ENCODE measurements at regions not wholly inside any gene's neighbourhood (a gene's known extent, or its start where the extent isn't known, plus 50 kb on each side); places are given as distances from the start of the nearest gene placed in this dataset.
A peak's percentile ranks its signal among the peaks of the same experiment; 100 is the strongest.

DNA sequence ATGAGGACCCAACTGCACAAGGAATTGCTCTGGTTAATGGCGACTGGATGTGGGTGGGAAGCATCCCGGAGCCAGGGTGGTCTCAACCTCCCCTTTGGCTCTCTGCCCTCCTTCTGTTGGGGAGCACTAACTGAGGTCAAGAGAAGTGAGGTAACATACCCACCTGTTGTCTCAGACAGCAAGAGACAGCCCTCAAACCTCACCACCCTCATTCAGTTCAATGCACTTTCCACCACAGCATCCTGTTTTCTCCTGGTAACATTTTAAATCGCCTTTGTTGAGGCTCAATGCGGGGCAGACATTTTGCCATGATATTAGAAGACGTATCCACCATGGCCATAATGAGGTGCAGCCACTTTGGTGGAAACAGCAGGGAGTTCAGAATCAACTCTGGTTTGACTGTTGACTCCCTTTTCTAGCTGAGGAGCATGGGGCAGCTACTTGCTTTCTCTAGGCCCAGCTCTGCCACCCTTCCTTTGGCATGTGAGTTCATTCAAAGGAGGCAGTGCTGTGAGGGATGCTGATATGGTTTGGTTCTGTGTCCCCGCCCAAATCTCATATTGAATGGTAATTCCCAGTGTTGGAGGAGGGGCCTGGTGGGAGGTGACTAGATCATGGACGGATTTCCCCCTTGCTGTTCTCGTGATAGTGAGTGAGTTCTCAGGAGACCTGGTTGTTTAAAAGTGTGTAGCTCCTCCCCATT, 338.6 kb downstream of the PCNX1 start:
- TF ChIP-seq, protein P1, sequence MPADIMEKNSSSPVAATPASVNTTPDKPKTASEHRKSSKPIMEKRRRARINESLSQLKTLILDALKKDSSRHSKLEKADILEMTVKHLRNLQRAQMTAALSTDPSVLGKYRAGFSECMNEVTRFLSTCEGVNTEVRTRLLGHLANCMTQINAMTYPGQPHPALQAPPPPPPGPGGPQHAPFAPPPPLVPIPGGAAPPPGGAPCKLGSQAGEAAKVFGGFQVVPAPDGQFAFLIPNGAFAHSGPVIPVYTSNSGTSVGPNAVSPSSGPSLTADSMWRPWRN (IDR thresholded peaks at IDR 0.05; ENCODE audit: low read depth), result no peak
- peak; percentile 15; the same call in 1 of the 2 replicates for TF ChIP-seq CHD2 (IDR thresholded peaks at IDR 0.05; ENCODE audit: low read depth, low read length)
- no peak overlapping the region for H3K9ac ChIP-seq (ENCODE audit: insufficient read depth in 1 of 2, low read depth in 2 of 2, low read length in 2 of 2)
- BruUV-seq (replicated peaks), result no TSS peak
- POLR2A ChIA-PET, result no interaction called here
- H3K4me1 ChIP-seq (replicated peaks in 1 of 2; ENCODE audit: control insufficient read depth in 2 of 2, insufficient read depth in 2 of 2, low read length in 2 of 2), result no peaks in the 10 kb centered on the region
- no peak for DNase-seq (ENCODE audit: extremely low read depth in 1 of 4, low spot score in 3 of 4)
- no peak overlapping the region for H3K4me3 ChIP-seq
- no peak for FAIRE-seq
- intact Hi-C loops (cut with micrococcal nuclease), result no loop called here
- no peak for ATAC-seq
- no peak overlapping the region for H2AFZ ChIP-seq (ENCODE audit: low read depth, low read length)
- no peaks in the 10 kb centered on the region for H3K9me3 ChIP-seq (replicated peaks; ENCODE audit: control insufficient read depth, insufficient read depth, low read depth, low read length)
- no peaks in the 10 kb centered on the region for H3K9me1 ChIP-seq (ENCODE audit: control insufficient read depth, insufficient read depth, low read length)
- no peak overlapping the region for H3K27ac ChIP-seq (ENCODE audit: extremely low read depth, low read depth, low read length)
- CTCF ChIA-PET (ENCODE audit: low intra/inter-chr PET ratio), result no interaction called here
- H3K27me3 ChIP-seq (ENCODE audit: control insufficient read depth in 2 of 2, insufficient read depth in 2 of 2, low read length in 2 of 2), result no peaks in the 10 kb centered on the region
- H3K36me3 ChIP-seq (ENCODE audit: control insufficient read depth, insufficient read depth, low read length), result no peaks in the 10 kb centered on the region
- H3K4me2 ChIP-seq (ENCODE audit: insufficient read depth, low read length), result no peak overlapping the region
- in situ Hi-C loops (cut with MboI), result no loop called here
- no peaks in the 10 kb centered on the region for H3K79me2 ChIP-seq (ENCODE audit: control insufficient read depth, insufficient read depth, low read length)
- 14% methylated on average over 8 of the region's 8 CpGs for WGBS (ENCODE audit: insufficient coverage, low coverage, missing lambda C conversion rate)
- H4K20me1 ChIP-seq (replicated peaks; ENCODE audit: control insufficient read depth, insufficient read depth, low read length), result no peaks in the 10 kb centered on the region

DNA sequence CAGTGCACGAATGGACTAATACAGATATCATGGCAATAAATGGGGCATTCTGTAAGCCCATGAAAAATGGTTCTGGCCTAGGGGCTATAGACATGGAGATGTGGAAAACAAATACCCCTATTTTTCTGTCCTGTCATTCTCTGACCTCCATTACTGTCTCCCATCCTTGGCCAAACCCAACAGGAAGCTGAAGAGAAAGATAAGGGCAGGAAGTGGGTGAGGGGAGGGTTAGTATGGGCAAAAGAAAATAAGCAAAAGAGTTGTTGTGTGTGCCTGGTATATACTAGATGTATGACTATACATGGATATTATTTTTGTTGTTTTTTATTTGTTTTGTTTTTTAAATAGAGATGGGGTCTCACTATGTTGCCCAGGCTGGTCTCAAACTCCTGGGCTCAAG, 339.3 kb downstream of the PCNX1 start:
- no peak overlapping the region for H3K4me2 ChIP-seq (ENCODE audit: insufficient read depth, low read length)
- H3K9ac ChIP-seq (ENCODE audit: insufficient read depth in 1 of 2, low read depth in 2 of 2, low read length in 2 of 2), result no peak overlapping the region
- intact Hi-C loops (cut with micrococcal nuclease), result no loop called here
- H3K27me3 ChIP-seq (ENCODE audit: control insufficient read depth in 2 of 2, insufficient read depth in 2 of 2, low read length in 2 of 2), result no peaks in the 10 kb centered on the region
- no peaks in the 10 kb centered on the region for H3K9me1 ChIP-seq (ENCODE audit: control insufficient read depth, insufficient read depth, low read length)
- H3K36me3 ChIP-seq (ENCODE audit: control insufficient read depth, insufficient read depth, low read length), result no peaks in the 10 kb centered on the region
- TF ChIP-seq, protein P2, sequence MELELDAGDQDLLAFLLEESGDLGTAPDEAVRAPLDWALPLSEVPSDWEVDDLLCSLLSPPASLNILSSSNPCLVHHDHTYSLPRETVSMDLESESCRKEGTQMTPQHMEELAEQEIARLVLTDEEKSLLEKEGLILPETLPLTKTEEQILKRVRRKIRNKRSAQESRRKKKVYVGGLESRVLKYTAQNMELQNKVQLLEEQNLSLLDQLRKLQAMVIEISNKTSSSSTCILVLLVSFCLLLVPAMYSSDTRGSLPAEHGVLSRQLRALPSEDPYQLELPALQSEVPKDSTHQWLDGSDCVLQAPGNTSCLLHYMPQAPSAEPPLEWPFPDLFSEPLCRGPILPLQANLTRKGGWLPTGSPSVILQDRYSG (tag; conservative IDR thresholded peaks at IDR 0.05; ENCODE audit: low read depth), result no peak
- TF ChIP-seq GABPA (tag; conservative IDR thresholded peaks at IDR 0.05; ENCODE audit: low read depth) (peak; percentile 64; the same call in 1 of the 2 replicates), NFE2 (IDR thresholded peaks at IDR 0.05; ENCODE audit: low read depth) (peak; percentile 23; the same call in 1 of the 2 replicates), ETV1 (tag; conservative IDR thresholded peaks at IDR 0.05; ENCODE audit: low read depth) (peak; percentile 59; the same call in 1 of the 2 replicates), E2F3 (CRISPR knock-in tag; IDR thresholded peaks at IDR 0.05) (no peak)
- TF ChIP-seq, protein P3, sequence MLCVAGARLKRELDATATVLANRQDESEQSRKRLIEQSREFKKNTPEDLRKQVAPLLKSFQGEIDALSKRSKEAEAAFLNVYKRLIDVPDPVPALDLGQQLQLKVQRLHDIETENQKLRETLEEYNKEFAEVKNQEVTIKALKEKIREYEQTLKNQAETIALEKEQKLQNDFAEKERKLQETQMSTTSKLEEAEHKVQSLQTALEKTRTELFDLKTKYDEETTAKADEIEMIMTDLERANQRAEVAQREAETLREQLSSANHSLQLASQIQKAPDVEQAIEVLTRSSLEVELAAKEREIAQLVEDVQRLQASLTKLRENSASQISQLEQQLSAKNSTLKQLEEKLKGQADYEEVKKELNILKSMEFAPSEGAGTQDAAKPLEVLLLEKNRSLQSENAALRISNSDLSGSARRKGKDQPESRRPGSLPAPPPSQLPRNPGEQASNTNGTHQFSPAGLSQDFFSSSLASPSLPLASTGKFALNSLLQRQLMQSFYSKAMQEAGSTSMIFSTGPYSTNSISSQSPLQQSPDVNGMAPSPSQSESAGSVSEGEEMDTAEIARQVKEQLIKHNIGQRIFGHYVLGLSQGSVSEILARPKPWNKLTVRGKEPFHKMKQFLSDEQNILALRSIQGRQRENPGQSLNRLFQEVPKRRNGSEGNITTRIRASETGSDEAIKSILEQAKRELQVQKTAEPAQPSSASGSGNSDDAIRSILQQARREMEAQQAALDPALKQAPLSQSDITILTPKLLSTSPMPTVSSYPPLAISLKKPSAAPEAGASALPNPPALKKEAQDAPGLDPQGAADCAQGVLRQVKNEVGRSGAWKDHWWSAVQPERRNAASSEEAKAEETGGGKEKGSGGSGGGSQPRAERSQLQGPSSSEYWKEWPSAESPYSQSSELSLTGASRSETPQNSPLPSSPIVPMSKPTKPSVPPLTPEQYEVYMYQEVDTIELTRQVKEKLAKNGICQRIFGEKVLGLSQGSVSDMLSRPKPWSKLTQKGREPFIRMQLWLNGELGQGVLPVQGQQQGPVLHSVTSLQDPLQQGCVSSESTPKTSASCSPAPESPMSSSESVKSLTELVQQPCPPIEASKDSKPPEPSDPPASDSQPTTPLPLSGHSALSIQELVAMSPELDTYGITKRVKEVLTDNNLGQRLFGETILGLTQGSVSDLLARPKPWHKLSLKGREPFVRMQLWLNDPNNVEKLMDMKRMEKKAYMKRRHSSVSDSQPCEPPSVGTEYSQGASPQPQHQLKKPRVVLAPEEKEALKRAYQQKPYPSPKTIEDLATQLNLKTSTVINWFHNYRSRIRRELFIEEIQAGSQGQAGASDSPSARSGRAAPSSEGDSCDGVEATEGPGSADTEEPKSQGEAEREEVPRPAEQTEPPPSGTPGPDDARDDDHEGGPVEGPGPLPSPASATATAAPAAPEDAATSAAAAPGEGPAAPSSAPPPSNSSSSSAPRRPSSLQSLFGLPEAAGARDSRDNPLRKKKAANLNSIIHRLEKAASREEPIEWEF (CRISPR knock-in tag; IDR thresholded peaks at IDR 0.05), result no peak
- ChIA-PET POLR2A (no interaction called here), CTCF (ENCODE audit: low intra/inter-chr PET ratio) (no interaction called here)
- H3K79me2 ChIP-seq (ENCODE audit: control insufficient read depth, insufficient read depth, low read length), result no peaks in the 10 kb centered on the region
- WGBS (ENCODE audit: insufficient coverage, low coverage, missing lambda C conversion rate), result 11% methylated on average over 1 of the region's 1 CpG
- no peak for DNase-seq (ENCODE audit: extremely low read depth in 1 of 4, low spot score in 3 of 4)
- no peaks in the 10 kb centered on the region for H4K20me1 ChIP-seq (replicated peaks; ENCODE audit: control insufficient read depth, insufficient read depth, low read length)
- H3K4me3 ChIP-seq, result no peak overlapping the region
- no peak for ATAC-seq
- BruUV-seq (replicated peaks), result no TSS peak
- no peak overlapping the region for H3K27ac ChIP-seq (ENCODE audit: extremely low read depth, low read depth, low read length)
- no peaks in the 10 kb centered on the region for H3K4me1 ChIP-seq (replicated peaks in 1 of 2; ENCODE audit: control insufficient read depth in 2 of 2, insufficient read depth in 2 of 2, low read length in 2 of 2)
- FAIRE-seq, result no peak
- no peak overlapping the region for H2AFZ ChIP-seq (ENCODE audit: low read depth, low read length)
- in situ Hi-C loops (cut with MboI), result no loop called here
- H3K9me3 ChIP-seq (replicated peaks; ENCODE audit: control insufficient read depth, insufficient read depth, low read depth, low read length), result no peaks in the 10 kb centered on the region

Data from K562 (cell line).